ENCODE measurements at regions not wholly inside any gene's neighbourhood (a gene's known extent, or its start where the extent isn't known, plus 50 kb on each side); places are given as distances from the start of the nearest gene placed in this dataset.

DNA sequence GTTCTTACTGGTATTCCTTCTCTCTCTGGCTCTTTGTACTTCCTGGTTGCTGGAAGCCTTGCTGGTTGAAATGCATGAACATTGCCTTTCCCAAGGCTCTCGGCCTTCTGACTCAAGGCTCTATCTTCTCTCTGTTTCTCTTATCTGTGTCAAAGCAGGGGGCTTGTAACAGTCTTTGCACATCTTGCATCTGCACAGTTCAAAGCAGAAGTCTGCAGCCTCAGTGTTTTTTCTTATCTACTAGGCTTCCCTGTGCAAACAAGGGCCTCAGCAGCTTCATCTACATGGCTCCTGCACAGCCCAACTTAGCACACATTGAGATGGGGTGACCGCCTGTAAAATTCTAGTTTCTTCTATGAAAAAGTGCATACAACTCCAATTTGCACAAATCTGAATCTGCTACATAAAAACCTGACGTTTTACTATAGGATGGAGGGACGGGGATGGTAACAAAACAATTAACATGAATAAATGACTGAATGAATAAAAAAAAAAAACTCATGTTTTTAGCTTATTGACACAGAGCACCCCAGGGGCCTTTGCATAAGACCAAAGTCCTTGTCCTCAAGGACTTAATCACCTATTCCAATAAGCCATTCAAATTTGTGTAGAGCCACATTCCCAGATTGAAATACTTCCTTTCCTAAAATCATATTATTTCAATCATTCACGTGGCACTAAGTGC, 458.3 kb downstream of the LMO4 start:
- no peak for DNase-seq (ENCODE audit: low spot score in 2 of 2)
- Histone ChIP-seq H3K27me3 (no peaks in the 10 kb centered on the region), H3K27ac (no peak overlapping the region), H3K4me1 (no peaks in the 10 kb centered on the region), H3K36me3 (no peaks in the 10 kb centered on the region), H3K9me3 (no peaks in the 10 kb centered on the region), H3K4me3 (no peak overlapping the region)
- TF ChIP-seq POLR2A (IDR thresholded peaks at IDR 0.05) (no peak), EP300 (IDR thresholded peaks at IDR 0.05) (no peak)
- TF ChIP-seq, protein P1, sequence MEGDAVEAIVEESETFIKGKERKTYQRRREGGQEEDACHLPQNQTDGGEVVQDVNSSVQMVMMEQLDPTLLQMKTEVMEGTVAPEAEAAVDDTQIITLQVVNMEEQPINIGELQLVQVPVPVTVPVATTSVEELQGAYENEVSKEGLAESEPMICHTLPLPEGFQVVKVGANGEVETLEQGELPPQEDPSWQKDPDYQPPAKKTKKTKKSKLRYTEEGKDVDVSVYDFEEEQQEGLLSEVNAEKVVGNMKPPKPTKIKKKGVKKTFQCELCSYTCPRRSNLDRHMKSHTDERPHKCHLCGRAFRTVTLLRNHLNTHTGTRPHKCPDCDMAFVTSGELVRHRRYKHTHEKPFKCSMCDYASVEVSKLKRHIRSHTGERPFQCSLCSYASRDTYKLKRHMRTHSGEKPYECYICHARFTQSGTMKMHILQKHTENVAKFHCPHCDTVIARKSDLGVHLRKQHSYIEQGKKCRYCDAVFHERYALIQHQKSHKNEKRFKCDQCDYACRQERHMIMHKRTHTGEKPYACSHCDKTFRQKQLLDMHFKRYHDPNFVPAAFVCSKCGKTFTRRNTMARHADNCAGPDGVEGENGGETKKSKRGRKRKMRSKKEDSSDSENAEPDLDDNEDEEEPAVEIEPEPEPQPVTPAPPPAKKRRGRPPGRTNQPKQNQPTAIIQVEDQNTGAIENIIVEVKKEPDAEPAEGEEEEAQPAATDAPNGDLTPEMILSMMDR (IDR thresholded peaks at IDR 0.05) = no peak
- WGBS, 2 donors = 83 to 88% methylated on average over 5 of the region's 5 CpGs

DNA sequence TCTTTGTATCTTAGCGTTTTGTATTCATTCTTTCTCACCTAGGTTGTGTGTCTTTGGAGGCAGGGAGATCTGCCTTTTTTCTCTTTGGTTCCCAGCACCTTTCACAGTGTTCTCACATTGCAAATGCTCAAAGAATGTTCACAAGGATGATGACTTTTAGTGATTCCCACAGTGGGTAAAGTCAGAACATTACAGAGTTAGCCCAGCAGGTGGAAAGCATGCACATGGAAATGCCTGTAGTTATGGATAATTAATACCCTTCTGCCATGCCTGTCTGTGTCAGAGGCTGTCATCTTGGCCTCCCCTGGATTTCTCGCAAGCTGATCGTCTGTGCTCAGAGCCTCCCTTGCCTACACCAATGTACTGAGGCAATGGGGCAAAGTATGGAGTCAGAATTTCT, 458.9 kb downstream of the LMO4 start:
- Histone ChIP-seq H3K9me3 (no peaks in the 10 kb centered on the region), H3K27me3 (no peaks in the 10 kb centered on the region), H3K36me3 (no peaks in the 10 kb centered on the region), H3K4me1 (no peaks in the 10 kb centered on the region), H3K27ac (no peak overlapping the region), H3K4me3 (no peak overlapping the region)
- no peak for DNase-seq (ENCODE audit: low spot score in 2 of 2)
- no peak for TF ChIP-seq EP300 (IDR thresholded peaks at IDR 0.05)
- no peak for TF ChIP-seq POLR2A (IDR thresholded peaks at IDR 0.05)
- TF ChIP-seq, protein P1 (IDR thresholded peaks at IDR 0.05) = no peak
- 48 to 55% methylated on average over 3 of the region's 3 CpGs for WGBS, 2 donors

DNA sequence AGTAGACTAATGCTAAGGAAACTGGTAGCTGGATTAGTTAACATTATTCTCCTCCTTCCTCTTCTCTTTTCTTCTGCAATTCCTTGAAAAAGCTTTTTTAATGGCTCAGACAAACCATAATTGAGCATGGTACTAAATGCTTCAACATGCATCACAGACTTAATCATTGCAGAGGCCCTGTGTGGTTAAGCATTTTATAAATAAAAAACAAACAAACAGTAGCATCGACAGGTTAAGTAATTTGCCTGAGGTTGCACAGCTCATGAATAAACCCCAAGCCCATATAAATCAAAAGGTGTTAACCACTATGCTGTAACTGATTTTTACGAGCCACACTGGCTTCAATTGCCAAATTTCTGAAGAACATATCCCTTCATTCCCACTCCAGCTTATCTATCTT, 462.1 kb downstream of the LMO4 start:
- H3K27me3 ChIP-seq = no peaks in the 10 kb centered on the region
- DNase-seq (ENCODE audit: low spot score in 2 of 2) = no peak
- H3K9me3 ChIP-seq = no peaks in the 10 kb centered on the region
- no peak overlapping the region for H3K4me3 ChIP-seq
- no peaks in the 10 kb centered on the region for H3K36me3 ChIP-seq
- TF ChIP-seq, protein P1 (IDR thresholded peaks at IDR 0.05) = no peak
- TF ChIP-seq POLR2A (IDR thresholded peaks at IDR 0.05) = no peak
- no peak for TF ChIP-seq EP300 (IDR thresholded peaks at IDR 0.05)
- H3K27ac ChIP-seq = no peak overlapping the region
- no peaks in the 10 kb centered on the region for H3K4me1 ChIP-seq
- 84 to 85% methylated on average over 2 of the region's 2 CpGs for WGBS, 2 donors

- Histone ChIP-seq H3K4me3 (no peak overlapping the region), H3K36me3 (no peaks in the 10 kb centered on the region), H3K4me1 (no peaks in the 10 kb centered on the region), H3K9me3 (no peaks in the 10 kb centered on the region), H3K27me3 (no peaks in the 10 kb centered on the region), H3K27ac (no peak overlapping the region)
- DNase-seq (ENCODE audit: low spot score in 2 of 2) = no peak
- WGBS, 2 donors = 83 to 85% methylated on average over 3 of the region's 3 CpGs
- TF ChIP-seq, protein P1 (IDR thresholded peaks at IDR 0.05) = no peak
- TF ChIP-seq POLR2A (IDR thresholded peaks at IDR 0.05) (no peak), EP300 (IDR thresholded peaks at IDR 0.05) (no peak)
Observed at GRCh38 chr1:87791931-87792740, 463.5 kb downstream of the LMO4 start.
